Heart left ventricle (tissue), 16 donors: ENCODE measurements at regions not wholly inside any gene's neighbourhood (a gene's known extent, or its start where the extent isn't known, plus 50 kb on each side); places are given as distances from the start of the nearest gene placed in this dataset.

ENCODE experiments used
- ATAC-seq, 4 donors: fragments of 200-7000 bp; cut with Tn5 transposase; one replicate each; pipeline ENCODE4 v1.9.1; 2020 to 2022; ENCODE audit warnings: moderate library complexity in 4 of 4, mild to moderate bottlenecking in 3 of 4, moderate number of reproducible peaks in 1 of 4
- DNase-seq, 5 donors: peaks; one replicate each; pipeline ENCODE4 v3.0.0-alpha.2; 2020
- H3K27ac ChIP-seq, 12 donors: fragments of 200-600 bp; sonication (generic) in 4 of 12; one replicate each; pipeline versions ENCODE4 v1.5.0 to v1.8.0; 2016 to 2022; ENCODE audit warnings: mild to moderate bottlenecking in 2 of 12
- H3K27me3 ChIP-seq, 9 donors: fragments of 200-600 bp; sonication (generic) in 2 of 9; one replicate each; pipeline versions ENCODE4 v1.5.1 to v1.8.0; 2016 to 2022; ENCODE audit warnings: mild to moderate bottlenecking in 3 of 9
- H3K36me3 ChIP-seq, 9 donors: fragments of 200-600 bp; sonication (generic) in 2 of 9; one replicate each; pipeline versions ENCODE4 v1.5.0 to v1.8.0; 2018 to 2022; ENCODE audit warnings: mild to moderate bottlenecking in 2 of 9
- H3K4me1 ChIP-seq, 12 donors: fragments of 200-600 bp; sonication (generic) in 4 of 12; one replicate each; pipeline versions ENCODE4 v1.5.0 to v1.8.0; 2016 to 2022; ENCODE audit warnings: mild to moderate bottlenecking in 3 of 12
- H3K4me3 ChIP-seq, 12 donors: fragments of 200-600 bp; sonication (generic) in 4 of 12; one replicate each; pipeline versions ENCODE4 v1.5.0 to v1.8.0; 2017 to 2022; ENCODE audit warnings: mild to moderate bottlenecking in 9 of 12, moderate library complexity in 4 of 12
- H3K9me3 ChIP-seq, 12 donors: fragments of 200-600 bp; sonication (generic) in 4 of 12; one replicate each; pipeline versions ENCODE4 v1.5.0 to v1.8.0; 2016 to 2022; ENCODE audit warnings: mild to moderate bottlenecking in 1 of 12
- POLR2A ChIP-seq, 2 donors: fragments of 450-650 bp; IDR thresholded peaks; one replicate each; pipeline ENCODE4 v1.6.1; 2017; ENCODE audit warnings: antibody characterized with exemption in 2 of 2, mild to moderate bottlenecking in 2 of 2, moderate library complexity in 2 of 2
- WGBS, 4 donors: extraction: QIAGEN DNeasy Blood & Tissue Kit in 2 of 4; methylation state at CpG; one replicate each; pipeline versions ENCODE4 v1.1.5 to v1.1.7; 2013 to 2018; 5-methylcytosine and 5-hydroxymethylcytosine counted together
- intact Hi-C, 10 donors: fragments of 100-400 bp; cut with DNase I; formaldehyde crosslinking; loops; one replicate each; pipeline versions ENCODE4 v1.11.1 to v1.14.2; 2022
- TF ChIP-seq, protein P1 (sequence below), 12 donors: fragments of 200-600 bp; sonication (generic) in 4 of 12; IDR thresholded peaks; one replicate each; pipeline versions ENCODE4 v1.5.0 to v1.8.0; 2018 to 2022; ENCODE audit warnings: antibody characterized with exemption in 12 of 12, mild to moderate bottlenecking in 5 of 12
- donor health status: ischemic (EF 13 %, LVEDD 7.1; RV severe dilation, severe dysfunction).
- donor health status: healthy with polysubstance abuse.
- donor health status: DM: no; HTN: yes; CAD: no.
- donor health status: DM: no; HTN: no; CAD: no.
- donor health status: ischemic (EF 25% LVEDD 6.9; RV normal size, moderate dysfunction).
- donor health status: ischemic (EF 25% LVEDD 5.7; RV mildly dilated, moderate dysfunction).
- donor health status: healthy.
- donor health status: DM: yes; HTN: yes; CAD: no.
- donor health status: ischemic (EF 35%, LVEDD 5.7; RV mildly dilated, moderate dysfunction).
- donor health status: nonischemic (EF 11% LVEDD 7.7; RV severe dilation, severe dysfunction).
- donor health status: DM: yes; HTN: yes; CAD: no.
- donor health status: PGD.
- donor health status: ischemic (EF 29% LVEDD 5.4; RV normal size, mild dysfunction).
- donor health status: nonischemic (EF 23%, LVEDD 6.1; RV moderate dilation, normal function).

DNA sequence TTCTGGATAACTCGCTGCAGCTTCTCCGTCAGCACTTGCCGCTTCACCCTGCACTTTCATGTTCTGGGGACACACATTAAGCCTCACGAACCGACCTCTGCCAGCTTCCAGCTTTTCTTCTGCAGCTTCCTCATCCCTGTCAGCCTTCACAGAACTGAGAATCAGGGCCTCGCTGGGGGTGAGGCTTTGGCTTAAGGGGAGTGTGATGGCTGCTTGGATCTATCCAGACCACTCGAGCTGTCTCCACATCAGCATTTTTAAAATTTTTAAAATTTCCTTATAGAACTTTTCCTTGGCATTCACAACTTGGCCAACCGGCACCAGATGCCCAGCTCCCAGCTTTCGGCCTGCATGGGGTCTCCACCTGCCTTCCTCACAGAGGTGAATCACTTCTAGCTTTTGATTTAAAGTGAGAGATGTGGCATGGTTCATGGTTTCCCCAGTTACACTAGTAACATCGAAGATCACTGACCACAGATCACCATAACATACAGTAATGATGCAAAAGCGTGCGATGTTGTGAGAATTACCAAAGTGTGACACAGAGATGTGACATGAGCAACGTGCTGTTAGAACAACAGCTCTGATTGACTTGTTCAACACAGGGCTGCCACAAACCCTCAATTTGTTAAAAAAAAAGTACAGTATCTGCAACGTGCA is 139.1 kb upstream of the C14orf180 start:
- no peak for ATAC-seq
- WGBS, 4 donors = 92 to 94% (median 93%) methylated on average over 14 of the region's 14 CpGs

DNA sequence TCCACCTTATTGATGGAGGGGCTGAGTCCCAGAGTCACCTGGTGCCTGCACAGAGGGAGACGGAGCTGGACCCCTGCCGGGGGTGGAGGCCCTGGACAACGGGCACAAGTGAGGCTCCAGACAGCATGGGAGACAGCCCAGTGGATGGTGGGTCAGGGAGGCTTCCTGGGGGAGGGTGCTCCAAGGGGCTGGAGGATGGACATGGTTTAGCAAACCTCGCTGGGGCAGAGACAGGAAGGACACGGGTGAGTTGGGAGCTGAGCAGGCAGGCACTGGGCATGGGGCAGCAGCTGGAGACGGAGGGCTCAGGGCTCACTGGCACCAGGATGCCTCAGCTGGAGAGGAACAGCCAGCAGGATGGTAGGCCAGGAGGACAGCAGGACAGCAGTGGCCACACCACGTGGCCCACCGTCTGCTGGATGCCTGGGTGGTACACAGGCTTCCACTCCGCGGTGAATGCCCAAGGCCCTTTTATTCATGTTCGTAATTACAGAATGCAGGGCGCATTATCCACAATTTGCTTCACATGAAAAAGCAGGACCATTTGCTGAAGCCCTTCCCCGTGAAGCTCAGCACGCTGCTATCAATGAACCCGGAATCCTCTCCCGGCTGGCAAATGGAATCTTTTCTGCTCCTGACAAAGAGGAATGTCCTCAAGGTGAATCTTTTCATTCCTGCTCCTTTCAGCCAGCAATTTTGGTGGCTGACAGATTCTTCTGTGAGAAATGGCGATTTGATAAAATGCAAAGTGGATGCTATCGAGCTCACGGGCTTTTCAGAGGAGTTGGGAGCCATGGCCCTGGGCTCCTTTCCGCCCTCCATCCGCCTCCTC is 138.1 kb upstream of the C14orf180 start:
- DNase-seq = no peak
- peaks cover 0 to 12% (median 8%) of the 10 kb centered on the region in 12 donors for H3K4me1 ChIP-seq
- WGBS, 4 donors = 85 to 89% (median 87%) methylated on average over 21 of the region's 21 CpGs
- intact Hi-C loops = no loop called here
- H3K4me3 ChIP-seq = no peak overlapping the region
- peaks cover 0 to 13% (median 0%) of the 10 kb centered on the region in 12 donors for H3K9me3 ChIP-seq
- no peaks in the 10 kb centered on the region for H3K36me3 ChIP-seq
- ATAC-seq = no peak
- H3K27me3 ChIP-seq = peaks cover 0 to under 1% (median 0%) of the 10 kb centered on the region in 9 donors
- H3K27ac ChIP-seq = no peak overlapping the region
- TF ChIP-seq, protein P1, sequence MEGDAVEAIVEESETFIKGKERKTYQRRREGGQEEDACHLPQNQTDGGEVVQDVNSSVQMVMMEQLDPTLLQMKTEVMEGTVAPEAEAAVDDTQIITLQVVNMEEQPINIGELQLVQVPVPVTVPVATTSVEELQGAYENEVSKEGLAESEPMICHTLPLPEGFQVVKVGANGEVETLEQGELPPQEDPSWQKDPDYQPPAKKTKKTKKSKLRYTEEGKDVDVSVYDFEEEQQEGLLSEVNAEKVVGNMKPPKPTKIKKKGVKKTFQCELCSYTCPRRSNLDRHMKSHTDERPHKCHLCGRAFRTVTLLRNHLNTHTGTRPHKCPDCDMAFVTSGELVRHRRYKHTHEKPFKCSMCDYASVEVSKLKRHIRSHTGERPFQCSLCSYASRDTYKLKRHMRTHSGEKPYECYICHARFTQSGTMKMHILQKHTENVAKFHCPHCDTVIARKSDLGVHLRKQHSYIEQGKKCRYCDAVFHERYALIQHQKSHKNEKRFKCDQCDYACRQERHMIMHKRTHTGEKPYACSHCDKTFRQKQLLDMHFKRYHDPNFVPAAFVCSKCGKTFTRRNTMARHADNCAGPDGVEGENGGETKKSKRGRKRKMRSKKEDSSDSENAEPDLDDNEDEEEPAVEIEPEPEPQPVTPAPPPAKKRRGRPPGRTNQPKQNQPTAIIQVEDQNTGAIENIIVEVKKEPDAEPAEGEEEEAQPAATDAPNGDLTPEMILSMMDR (IDR thresholded peaks at IDR 0.05) = no peak
- TF ChIP-seq POLR2A (IDR thresholded peaks at IDR 0.05) = no peak

More for the DNA sequence above, 139.1 kb upstream of the C14orf180 start:
- Histone ChIP-seq H3K27me3 (no peaks in the 10 kb centered on the region), H3K4me3 (no peak overlapping the region), H3K36me3 (no peaks in the 10 kb centered on the region), H3K27ac (no peak overlapping the region), H3K4me1 (peaks cover 0 to 23% (median 13%) of the 10 kb centered on the region in 12 donors), H3K9me3 (peaks cover 0 to 13% (median 0%) of the 10 kb centered on the region in 12 donors)
- no peak for DNase-seq
- intact Hi-C loops = no loop called here
- no peak for TF ChIP-seq POLR2A (IDR thresholded peaks at IDR 0.05)
- TF ChIP-seq, protein P1 (IDR thresholded peaks at IDR 0.05) = no peak

DNA sequence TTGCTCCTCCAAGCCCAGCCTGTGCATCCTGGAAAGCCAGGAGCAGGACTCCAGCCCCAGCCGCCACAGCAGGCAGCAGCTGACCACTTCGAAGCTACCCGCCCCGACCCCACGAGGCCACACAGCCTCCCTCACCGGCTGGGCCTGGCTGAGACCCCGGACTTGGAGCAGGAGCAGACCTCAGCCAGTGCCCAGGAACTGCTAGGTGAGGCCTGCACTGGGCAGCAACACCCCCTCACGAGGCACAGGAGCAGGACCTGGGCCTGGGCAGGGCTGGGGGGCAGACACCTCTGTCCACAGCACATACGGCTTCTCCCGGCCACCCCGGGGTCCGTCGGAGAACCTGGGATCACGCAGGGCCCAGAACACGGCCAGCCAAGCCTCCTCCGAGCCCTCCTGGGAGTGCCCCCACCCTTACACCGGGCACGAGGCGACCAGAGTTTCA is 137.4 kb upstream of the C14orf180 start:
- no peak overlapping the region for H3K4me3 ChIP-seq
- intact Hi-C loops = no loop called here
- peaks cover 0 to 6% (median 2%) of the 10 kb centered on the region in 12 donors for H3K4me1 ChIP-seq
- peaks cover 0 to 7% (median 0%) of the 10 kb centered on the region in 9 donors for H3K27me3 ChIP-seq
- peak in 1 of 5 donors; percentile 51 for DNase-seq
- no peak for ATAC-seq
- H3K9me3 ChIP-seq = peaks cover 0 to 13% (median 0%) of the 10 kb centered on the region in 12 donors
- no peak overlapping the region for H3K27ac ChIP-seq
- TF ChIP-seq, protein P1 (IDR thresholded peaks at IDR 0.05) = no peak
- TF ChIP-seq POLR2A (IDR thresholded peaks at IDR 0.05) = no peak
- H3K36me3 ChIP-seq = no peaks in the 10 kb centered on the region
- 84 to 90% (median 87%) methylated on average over 8 to 19 of the region's 19 CpGs for WGBS, 4 donors
